GM12873 (cell line): ENCODE measurements at regions not wholly inside any gene's neighbourhood (a gene's known extent, or its start where the extent isn't known, plus 50 kb on each side); places are given as distances from the start of the nearest gene placed in this dataset.

Experiments used
- CTCF ChIP-seq: IDR thresholded peaks from 2 replicates; pipeline ENCODE4 v1.5.1; 2012; ENCODE audit warnings: low read depth, mild to moderate bottlenecking, moderate library complexity, low read length, control low read depth; ENCODE audit not compliant: insufficient read depth; ENCODE audit errors: missing control alignments

- TF ChIP-seq CTCF: no peak
Measured at GRCh38 chr5:27524515-27524914, 486.1 kb upstream of the CDH9 start.

- TF ChIP-seq CTCF: no peak
Measured at GRCh38 chr5:27523629-27524028, 485.2 kb upstream of the CDH9 start.

GRCh38 chr5:27516437-27516836 is 478.1 kb upstream of the CDH9 start:
- no peak for TF ChIP-seq CTCF

GRCh38 chr5:27511061-27511460 is 472.7 kb upstream of the CDH9 start:
- no peak for TF ChIP-seq CTCF

GRCh38 chr5:27503813-27504212 is 465.4 kb upstream of the CDH9 start:
- no peak for TF ChIP-seq CTCF

- TF ChIP-seq CTCF: no peak
Measured at GRCh38 chr5:27502236-27502635, 463.9 kb upstream of the CDH9 start.

GRCh38 chr5:27497491-27497890 is 459.1 kb upstream of the CDH9 start:
- no peak for TF ChIP-seq CTCF
